Ovary (tissue), 3 donors: ENCODE measurements at regions not wholly inside any gene's neighbourhood (a gene's known extent, or its start where the extent isn't known, plus 50 kb on each side); places are given as distances from the start of the nearest gene placed in this dataset.

Experiments used
- CTCF ChIP-seq, 3 donors: fragments of 450-650 bp in 2 of 3; fragments of 200-600 bp in 1 of 3; IDR thresholded peaks; one replicate each; pipeline versions ENCODE4 v1.5.1 to v1.8.0; 2016 to 2022; ENCODE audit warnings: antibody characterized with exemption in 3 of 3, mild to moderate bottlenecking in 1 of 3
- EP300 ChIP-seq: sonication (generic); formaldehyde crosslinking; IDR thresholded peaks from one replicate; pipeline ENCODE4 v1.6.1; 2017; ENCODE audit warnings: antibody characterized with exemption
- POLR2A ChIP-seq: fragments of 450-650 bp; IDR thresholded peaks from one replicate; pipeline ENCODE4 v1.6.1; 2017; ENCODE audit warnings: antibody characterized with exemption, mild to moderate bottlenecking, moderate library complexity
- donor health status: DM: no; HTN: no; CAD: no.

- TF ChIP-seq CTCF (IDR thresholded peaks at IDR 0.05) (no peak), EP300 (no peak), POLR2A (no peak)
Measured at GRCh38 chr15:38904298-38904697, 339.7 kb upstream of the RASGRP1 start.
